Tibial artery (tissue), 4 donors: ENCODE measurements at regions not wholly inside any gene's neighbourhood (a gene's known extent, or its start where the extent isn't known, plus 50 kb on each side); places are given as distances from the start of the nearest gene placed in this dataset.
"Not testable (repeated sequence)": the region's sequence is repeated elsewhere in the genome, so short reads cannot be mapped to it uniquely, and the experiment has no call there.

Experiments
- DNase-seq, 2 donors: peaks; one replicate each; pipeline ENCODE4 v3.0.0-alpha.2; 2019
- H3K27ac ChIP-seq, 2 donors: fragments of 200-600 bp; sonication (generic) in 1 of 2; 1 replicate in 1 of 2; 2 replicates in 1 of 2; pipeline ENCODE4 v1.5.1; 2018 to 2019; ENCODE audit warnings: mild to moderate bottlenecking in 1 of 2
- H3K27me3 ChIP-seq, 2 donors: fragments of 200-600 bp; sonication (generic) in 1 of 2; one replicate each; pipeline versions ENCODE4 v1.5.1 to v1.6.0; 2016 to 2019
- H3K36me3 ChIP-seq, 3 donors: fragments of 200-600 bp; sonication (generic) in 2 of 3; one replicate each; pipeline ENCODE4 v1.5.1; 2016 to 2019; ENCODE audit warnings: mild to moderate bottlenecking in 2 of 3
- H3K4me1 ChIP-seq, 4 donors: fragments of 200-600 bp; sonication (generic) in 2 of 4; 1 replicate in 3 of 4; 2 replicates in 1 of 4; pipeline ENCODE4 v1.5.1; 2016 to 2019
- H3K4me3 ChIP-seq, 2 donors: fragments of 200-600 bp; sonication (generic) in 1 of 2; 1 replicate in 1 of 2; 2 replicates in 1 of 2; pipeline ENCODE4 v1.5.1; 2018 to 2019; ENCODE audit warnings: mild to moderate bottlenecking in 2 of 2
- H3K9me3 ChIP-seq, 3 donors: fragments of 200-600 bp; sonication (generic) in 1 of 3; one replicate each; pipeline ENCODE4 v1.5.1; 2016 to 2019
- CTCF ChIP-seq, 2 experiments: fragments of 200-600 bp in 1 of 2; fragments of 450-650 bp in 1 of 2; IDR thresholded peaks; one replicate each; pipeline ENCODE4 v1.5.1; 2017 to 2019; ENCODE audit warnings: antibody characterized with exemption in 2 of 2, mild to moderate bottlenecking in 1 of 2, moderate library complexity in 1 of 2
- intact Hi-C: fragments of 100-400 bp; cut with DNase I; formaldehyde crosslinking; loops from one replicate; pipeline ENCODE4 v1.15.0; 2023; ENCODE audit warnings: low total_unique reads

- Histone ChIP-seq H3K36me3 (no peaks in the 10 kb centered on the region), H3K4me1 (no peaks in the 10 kb centered on the region), H3K27me3 (no peaks in the 10 kb centered on the region), H3K4me3 (no peak overlapping the region), H3K27ac (no peak overlapping the region), H3K9me3 (no peaks in the 10 kb centered on the region)
- intact Hi-C loops, result no loop called here
- TF ChIP-seq CTCF (IDR thresholded peaks at IDR 0.05), result no peak
- no peak for DNase-seq
Observed at GRCh38 chr13:85557691-85558467, 241.3 kb downstream of the SLITRK6 start.

- no peak for TF ChIP-seq CTCF (IDR thresholded peaks at IDR 0.05)
- no peaks in the 10 kb centered on the region for H3K27me3 ChIP-seq
- H3K4me3 ChIP-seq, result no peak overlapping the region
- intact Hi-C loops, result no loop called here
- H3K4me1 ChIP-seq, result no peaks in the 10 kb centered on the region
- no peak overlapping the region for H3K27ac ChIP-seq
- no peaks in the 10 kb centered on the region for H3K36me3 ChIP-seq
- DNase-seq, result no peak
- no peaks in the 10 kb centered on the region for H3K9me3 ChIP-seq
Observed at GRCh38 chr13:85551012-85551411, 248.2 kb downstream of the SLITRK6 start.

GRCh38 chr13:85549819-85550218, 249.4 kb downstream of the SLITRK6 start:
- Histone ChIP-seq H3K4me3 (no peak overlapping the region), H3K27ac (no peak overlapping the region), H3K4me1 (no peaks in the 10 kb centered on the region), H3K27me3 (no peaks in the 10 kb centered on the region), H3K9me3 (no peaks in the 10 kb centered on the region), H3K36me3 (no peaks in the 10 kb centered on the region)
- no peak for DNase-seq
- TF ChIP-seq CTCF (IDR thresholded peaks at IDR 0.05), result no peak
- intact Hi-C loops, result no loop called here

GRCh38 chr13:85548845-85549244, 250.4 kb downstream of the SLITRK6 start:
- H3K4me1 ChIP-seq, H3K27me3 ChIP-seq, H3K27ac ChIP-seq, DNase-seq, H3K4me3 ChIP-seq, intact Hi-C loops, H3K36me3 ChIP-seq, H3K9me3 ChIP-seq: not testable (repeated sequence)

GRCh38 chr13:85545771-85546170, 253.4 kb downstream of the SLITRK6 start:
- H3K36me3 ChIP-seq, result no peaks in the 10 kb centered on the region
- no peak overlapping the region for H3K27ac ChIP-seq
- no peak overlapping the region for H3K4me3 ChIP-seq
- no peak for TF ChIP-seq CTCF (IDR thresholded peaks at IDR 0.05)
- H3K27me3 ChIP-seq, result no peaks in the 10 kb centered on the region
- H3K4me1 ChIP-seq, result no peaks in the 10 kb centered on the region
- DNase-seq, result no peak
- H3K9me3 ChIP-seq, result no peaks in the 10 kb centered on the region
- intact Hi-C loops, result no loop called here

- Histone ChIP-seq H3K9me3 (no peaks in the 10 kb centered on the region), H3K27me3 (no peaks in the 10 kb centered on the region), H3K36me3 (no peaks in the 10 kb centered on the region), H3K4me1 (no peaks in the 10 kb centered on the region), H3K27ac (no peak overlapping the region), H3K4me3 (no peak overlapping the region)
- DNase-seq, result no peak
- intact Hi-C loops, result no loop called here
- no peak for TF ChIP-seq CTCF (IDR thresholded peaks at IDR 0.05)
Observed at GRCh38 chr13:85544756-85545155, 254.5 kb downstream of the SLITRK6 start.
